HCT116 (cell line): ENCODE measurements at regions not wholly inside any gene's neighbourhood (a gene's known extent, or its start where the extent isn't known, plus 50 kb on each side); places are given as distances from the start of the nearest gene placed in this dataset.

Experiments
- ELF1 ChIP-seq: IDR thresholded peaks from 2 replicates; pipeline ENCODE4 v1.6.1; 2012; ENCODE audit warnings: low read depth, borderline replicate concordance
- EZH2 ChIP-seq: fragments of 200-600 bp; sonication (generic); IDR thresholded peaks from 2 replicates; pipeline ENCODE4 v1.6.1; 2017; ENCODE audit warnings: antibody characterized with exemption, mixed run types
- EZH2phosphoT487 ChIP-seq: fragments of 200-600 bp; IDR thresholded peaks from 2 replicates; pipeline ENCODE4 v1.6.1; 2018; ENCODE audit warnings: antibody characterized with exemption, borderline replicate concordance
- POLR2A ChIP-seq: IDR thresholded peaks from 2 replicates; pipeline ENCODE4 v1.7.0; 2011; ENCODE audit warnings: borderline replicate concordance; ENCODE audit not compliant: insufficient read depth, insufficient read length; ENCODE audit errors: extremely low read depth
- YY1 ChIP-seq: IDR thresholded peaks from 2 replicates; pipeline ENCODE4 v1.6.1; 2011; ENCODE audit warnings: low read length, low read depth, moderate library complexity, mild to moderate bottlenecking; ENCODE audit not compliant: insufficient replicate concordance; ENCODE audit errors: extremely low read depth
- ZNF274 ChIP-seq: fragments of 200-500 bp; sonication (Bioruptor generic); IDR thresholded peaks from 2 replicates; pipeline ENCODE4 v1.6.1; 2014; ENCODE audit warnings: mild to moderate bottlenecking, low read depth, low read length, inconsistent platforms
- TF ChIP-seq, protein P1 (sequence below), 3 experiments: fragments of 200-600 bp in 1 of 3; sonication (generic) in 1 of 3; IDR thresholded peaks in 2 of 3; conservative IDR thresholded peaks in 1 of 3; 2 replicates each; pipeline ENCODE4 v1.5.1; 2012 to 2017; ENCODE audit warnings: low read depth in 2 of 3, low read length in 2 of 3, antibody characterized with exemption in 1 of 3, borderline replicate concordance in 1 of 3, control low read depth in 1 of 3, mild to moderate bottlenecking in 1 of 3, mixed read lengths in 1 of 3, mixed run types in 1 of 3, moderate library complexity in 1 of 3; ENCODE audit not compliant: insufficient read depth in 1 of 3
- TF ChIP-seq, protein P2 (sequence below): IDR thresholded peaks from 2 replicates; pipeline ENCODE4 v1.6.1; 2012

DNA sequence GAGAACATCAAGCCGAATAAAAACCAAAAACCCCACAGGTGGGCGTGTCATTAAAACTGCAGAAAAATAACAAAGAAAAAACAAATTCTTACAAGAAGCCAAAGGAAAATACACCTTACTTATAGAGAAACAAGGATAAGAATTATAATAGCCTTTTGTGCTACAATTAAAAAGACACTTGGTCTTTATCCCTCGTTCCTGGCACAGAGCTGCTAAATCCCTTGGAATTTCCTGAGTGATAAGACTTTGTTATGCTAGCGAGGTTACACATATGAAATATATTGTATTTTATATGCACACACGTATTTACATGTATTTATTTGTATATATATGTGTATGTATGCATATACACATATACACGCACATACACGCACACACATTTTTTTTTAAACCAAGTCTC lies 325.3 kb upstream of the TFPI start:
- TF ChIP-seq, protein P1, sequence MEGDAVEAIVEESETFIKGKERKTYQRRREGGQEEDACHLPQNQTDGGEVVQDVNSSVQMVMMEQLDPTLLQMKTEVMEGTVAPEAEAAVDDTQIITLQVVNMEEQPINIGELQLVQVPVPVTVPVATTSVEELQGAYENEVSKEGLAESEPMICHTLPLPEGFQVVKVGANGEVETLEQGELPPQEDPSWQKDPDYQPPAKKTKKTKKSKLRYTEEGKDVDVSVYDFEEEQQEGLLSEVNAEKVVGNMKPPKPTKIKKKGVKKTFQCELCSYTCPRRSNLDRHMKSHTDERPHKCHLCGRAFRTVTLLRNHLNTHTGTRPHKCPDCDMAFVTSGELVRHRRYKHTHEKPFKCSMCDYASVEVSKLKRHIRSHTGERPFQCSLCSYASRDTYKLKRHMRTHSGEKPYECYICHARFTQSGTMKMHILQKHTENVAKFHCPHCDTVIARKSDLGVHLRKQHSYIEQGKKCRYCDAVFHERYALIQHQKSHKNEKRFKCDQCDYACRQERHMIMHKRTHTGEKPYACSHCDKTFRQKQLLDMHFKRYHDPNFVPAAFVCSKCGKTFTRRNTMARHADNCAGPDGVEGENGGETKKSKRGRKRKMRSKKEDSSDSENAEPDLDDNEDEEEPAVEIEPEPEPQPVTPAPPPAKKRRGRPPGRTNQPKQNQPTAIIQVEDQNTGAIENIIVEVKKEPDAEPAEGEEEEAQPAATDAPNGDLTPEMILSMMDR (IDR thresholded peaks at IDR 0.05 in 2 of 3, conservative IDR thresholded peaks at IDR 0.05 in 1 of 3; ENCODE audit: borderline replicate concordance in 1 of 3, insufficient read depth in 1 of 3, low read depth in 2 of 3, low read length in 2 of 3) = no peak
- no peak for TF ChIP-seq EZH2phosphoT487
- no peak for TF ChIP-seq EZH2
- TF ChIP-seq ZNF274 = no peak
- TF ChIP-seq POLR2A = no peak
- TF ChIP-seq, protein P2, sequence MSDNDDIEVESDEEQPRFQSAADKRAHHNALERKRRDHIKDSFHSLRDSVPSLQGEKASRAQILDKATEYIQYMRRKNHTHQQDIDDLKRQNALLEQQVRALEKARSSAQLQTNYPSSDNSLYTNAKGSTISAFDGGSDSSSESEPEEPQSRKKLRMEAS = no peak
- no peak for TF ChIP-seq ELF1
- no peak for TF ChIP-seq YY1
